Dermis blood vessel endothelial cell (primary cell): ENCODE measurements at regions not wholly inside any gene's neighbourhood (a gene's known extent, or its start where the extent isn't known, plus 50 kb on each side); places are given as distances from the start of the nearest gene placed in this dataset.
"Not testable (repeated sequence)": the region's sequence is repeated elsewhere in the genome, so short reads cannot be mapped to it uniquely, and the experiment has no call there.

Source experiments
- DNase-seq: peaks from one replicate; pipeline ENCODE4 v3.0.0; 2010

DNA sequence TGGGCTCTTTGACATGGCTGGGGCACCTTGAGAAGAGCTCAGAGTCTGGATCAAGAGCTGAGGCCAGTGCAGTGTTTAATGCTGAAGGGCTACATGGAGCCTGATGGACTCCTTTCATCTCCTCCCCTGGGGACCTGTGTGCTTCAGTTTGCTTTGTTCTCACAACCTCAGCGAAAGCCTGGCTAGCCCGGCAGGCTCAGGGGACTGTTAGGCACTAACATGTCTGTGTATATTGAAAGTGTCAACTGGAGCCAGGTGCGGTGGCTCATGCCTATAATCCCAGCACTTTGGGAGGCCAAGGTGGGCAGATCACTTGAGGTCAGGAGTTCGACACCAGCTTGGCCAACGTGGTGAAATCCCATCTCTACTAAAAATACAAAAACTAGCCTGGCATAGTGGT is 194.5 kb downstream of the C1orf94 start:
- DNase-seq, result not testable (repeated sequence)

DNA sequence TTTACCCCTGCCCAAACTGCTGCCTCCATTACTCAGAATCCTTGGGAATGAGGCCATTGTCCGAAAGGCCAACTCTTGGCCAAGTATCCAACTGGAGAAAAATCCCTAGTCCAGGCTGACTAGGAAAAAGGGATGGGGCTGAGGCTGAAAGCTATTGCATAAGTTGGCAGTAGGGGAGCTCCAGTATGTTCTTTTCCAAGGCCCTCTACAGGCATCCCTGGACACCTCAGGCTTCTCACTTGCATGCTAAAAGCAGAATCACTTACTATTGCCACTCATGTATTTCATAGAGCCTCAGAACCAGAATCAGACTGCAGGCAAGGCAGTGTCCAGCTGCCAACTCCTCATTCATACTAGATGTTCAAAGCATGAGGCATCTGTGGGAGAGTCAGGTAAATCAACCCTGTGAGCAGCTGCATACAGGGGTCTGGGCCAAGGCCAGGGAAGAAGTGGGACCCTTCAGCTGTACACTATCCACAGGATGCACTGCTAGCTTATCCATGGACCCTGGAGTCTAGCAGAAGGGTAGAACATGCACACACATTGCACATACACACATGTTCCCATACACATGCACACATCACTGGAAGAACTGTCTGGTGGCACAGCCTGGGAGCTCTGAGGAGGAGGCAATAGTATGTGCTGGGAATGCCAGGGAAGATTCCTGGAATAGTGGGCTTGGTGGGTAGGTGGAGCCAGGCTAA is 195.3 kb downstream of the C1orf94 start:
- no peak for DNase-seq

DNA sequence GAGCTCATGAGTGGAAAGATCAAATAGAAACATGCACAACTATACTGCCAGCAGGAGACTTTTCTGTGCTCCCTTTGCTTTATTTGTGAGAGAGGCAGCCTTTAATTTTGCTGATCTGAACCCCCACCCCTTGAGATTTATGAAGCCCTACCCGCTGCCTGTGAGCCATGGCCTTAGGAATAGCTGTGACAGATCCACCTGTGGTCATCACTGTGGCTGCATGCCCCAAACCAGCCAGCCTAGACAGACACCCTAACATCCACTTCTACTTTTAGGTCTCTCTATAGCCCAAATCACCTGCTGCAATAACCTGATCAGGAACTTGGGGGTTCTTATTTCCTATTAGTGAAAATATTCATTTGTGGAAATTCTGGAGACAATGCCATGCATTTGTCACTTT is 196.2 kb downstream of the C1orf94 start:
- DNase-seq, result no peak

DNA sequence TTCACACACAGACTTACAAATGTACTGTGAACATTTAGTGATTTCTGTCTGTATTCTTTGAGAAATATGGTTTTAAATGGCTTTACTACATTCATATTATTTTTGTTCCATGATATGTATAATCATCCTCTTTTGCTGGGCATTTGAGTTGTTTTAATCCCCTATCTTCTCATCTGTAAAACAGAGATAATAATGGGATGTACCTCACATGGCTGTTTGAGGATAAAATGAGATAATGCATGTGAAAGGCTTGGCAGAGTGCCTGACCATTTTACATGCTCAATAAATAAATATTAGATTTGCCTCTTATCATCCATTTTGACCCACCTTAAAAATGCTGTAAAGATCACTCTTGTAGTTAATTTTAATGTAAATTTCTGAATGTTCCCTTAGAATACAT is 197.2 kb downstream of the C1orf94 start:
- no peak for DNase-seq

DNA sequence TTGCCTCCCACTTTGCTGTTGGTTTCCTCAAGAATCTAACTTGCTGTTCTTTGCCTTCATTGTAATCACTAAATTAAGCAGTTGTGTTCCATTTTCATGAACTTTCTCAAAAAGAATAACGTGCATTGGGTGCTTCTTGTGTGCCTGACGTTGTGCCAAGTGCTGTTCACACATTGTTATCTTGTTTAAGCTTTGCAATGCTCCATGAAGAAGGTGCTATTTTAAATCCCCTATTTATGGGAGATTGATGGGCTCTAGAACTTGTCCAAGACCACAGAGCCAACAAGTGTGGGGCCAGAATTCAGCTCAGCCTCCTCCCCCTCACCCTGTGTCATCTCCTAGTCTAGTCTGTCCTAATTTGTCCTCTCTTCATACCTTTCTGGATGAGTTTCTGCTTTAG is 199.8 kb downstream of the C1orf94 start:
- no peak for DNase-seq

DNA sequence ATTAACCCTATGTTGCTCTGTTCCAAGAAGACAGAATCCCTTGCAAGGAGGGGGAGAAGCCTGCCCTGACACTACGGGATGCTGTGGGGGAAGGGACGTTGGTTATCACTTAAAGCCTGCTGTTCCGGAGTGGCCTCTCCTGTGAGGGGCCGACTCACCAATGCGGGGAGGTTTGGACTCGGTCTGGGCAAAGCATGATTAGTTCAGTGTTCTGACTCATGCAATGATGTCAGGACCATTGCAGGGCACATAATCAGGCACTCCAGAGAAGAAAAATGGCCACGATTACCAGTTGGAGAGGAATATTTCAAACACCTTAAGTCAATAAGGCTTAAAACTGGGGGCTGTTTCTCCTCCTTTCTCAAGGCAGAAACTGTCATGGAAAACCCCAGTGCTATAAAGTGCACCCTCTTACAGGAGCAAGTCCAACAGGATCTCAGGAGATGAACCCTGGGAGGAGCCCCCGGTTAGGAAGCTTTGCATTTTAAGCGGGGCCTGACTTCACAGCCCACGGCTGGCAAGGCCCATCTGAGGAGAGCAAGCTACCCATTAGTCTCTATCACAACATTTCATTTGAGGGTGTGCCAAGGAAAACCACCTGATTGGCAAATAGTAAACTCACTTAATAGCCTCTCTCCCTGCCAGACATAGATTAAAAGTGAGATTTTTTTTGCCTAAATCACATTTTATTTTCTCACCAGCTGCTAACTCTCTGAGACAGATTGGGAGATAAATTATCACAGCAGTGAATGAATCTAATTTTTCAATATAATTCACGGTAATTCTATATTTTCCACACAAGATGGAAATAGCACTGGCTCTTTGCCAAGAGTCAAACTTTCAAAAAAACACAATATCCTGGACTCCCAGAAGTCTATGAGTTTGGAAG is 202.5 kb downstream of the C1orf94 start:
- DNase-seq, result no peak

DNA sequence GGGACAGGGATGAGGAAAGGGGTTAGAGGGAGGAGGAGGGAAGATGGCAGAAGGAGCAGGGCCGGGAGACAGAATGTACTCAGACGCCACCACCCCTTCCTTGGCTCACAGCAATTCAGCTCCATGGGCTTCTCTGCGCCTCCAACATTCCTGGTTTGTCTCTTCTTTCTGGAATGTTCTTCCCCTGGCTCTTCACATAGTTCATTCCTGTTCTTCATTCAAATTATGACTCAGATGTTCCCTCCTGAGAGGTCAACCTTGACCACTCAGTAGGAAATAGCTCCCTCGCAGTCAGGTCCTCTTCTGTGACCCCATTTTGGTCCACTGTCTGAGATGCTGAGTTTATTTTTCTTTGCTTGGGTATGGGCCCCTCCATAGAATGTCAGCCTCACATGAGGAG is 203.2 kb downstream of the C1orf94 start:
- no peak for DNase-seq

DNA sequence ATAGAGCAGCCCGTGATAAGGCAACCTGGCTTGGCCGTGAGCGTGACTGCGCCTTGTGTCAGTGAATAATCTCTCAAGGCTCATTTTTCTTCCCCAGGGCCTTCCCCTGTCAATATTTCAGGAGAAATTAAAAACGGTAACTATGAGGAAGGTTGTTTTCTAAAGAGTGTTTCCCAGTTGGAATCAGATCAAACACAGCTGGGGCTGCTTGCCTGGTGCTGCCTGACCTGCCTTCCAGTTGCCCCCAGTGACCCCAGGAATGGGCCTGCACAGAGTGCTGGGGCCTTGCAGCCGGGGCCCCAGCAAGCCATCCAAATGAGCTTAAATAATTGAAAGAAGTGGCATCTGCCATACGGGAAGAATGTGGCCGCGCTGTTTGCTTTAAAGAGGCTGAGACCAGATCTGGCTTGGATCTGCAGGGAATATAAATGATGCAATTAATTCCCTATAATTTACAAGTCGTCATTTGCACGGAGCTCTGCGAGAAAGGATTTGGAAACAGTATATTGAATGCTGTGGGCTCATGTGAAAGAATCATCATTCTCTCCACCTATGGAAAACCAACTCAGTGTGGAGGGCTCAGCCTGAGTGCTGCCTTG is 203.9 kb downstream of the C1orf94 start:
- no peak for DNase-seq

DNA sequence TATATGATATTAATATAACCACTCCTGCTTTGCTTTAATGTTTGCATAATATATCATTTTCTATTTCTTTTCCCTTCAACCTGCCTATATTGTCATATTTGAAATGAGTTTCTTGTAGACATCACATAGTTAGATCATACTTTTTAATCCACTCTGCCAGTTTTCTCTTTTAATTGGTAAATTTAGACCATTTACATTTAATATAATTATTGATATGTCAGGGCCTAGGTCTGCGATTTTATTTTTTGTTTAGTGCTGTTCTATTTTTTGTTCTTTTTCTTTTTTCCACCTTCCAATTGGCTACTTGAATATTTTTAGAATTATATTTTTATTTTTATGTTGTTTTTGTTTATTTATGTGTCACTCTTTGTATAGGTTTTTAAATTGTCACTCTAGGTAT is 213.3 kb downstream of the C1orf94 start:
- no peak for DNase-seq

DNA sequence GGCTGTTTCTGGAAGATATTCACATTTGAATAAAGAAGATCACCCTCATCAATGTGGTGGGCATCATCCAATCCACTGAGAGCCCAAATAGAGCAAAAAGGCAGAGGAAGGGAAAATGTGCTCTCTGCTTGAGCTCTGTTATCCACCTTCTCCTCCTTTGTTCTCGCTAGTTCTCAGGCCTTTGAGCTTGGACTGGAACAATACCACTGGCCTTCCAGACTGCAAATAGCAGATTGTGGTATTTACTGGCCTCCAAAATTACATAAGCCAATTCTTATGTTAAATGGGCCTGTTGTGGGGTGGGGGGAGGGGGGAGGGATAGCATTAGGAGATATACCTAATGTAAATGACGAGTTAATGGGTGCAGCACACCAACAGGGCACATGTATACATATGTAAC is 219.3 kb downstream of the C1orf94 start:
- no peak for DNase-seq

DNA sequence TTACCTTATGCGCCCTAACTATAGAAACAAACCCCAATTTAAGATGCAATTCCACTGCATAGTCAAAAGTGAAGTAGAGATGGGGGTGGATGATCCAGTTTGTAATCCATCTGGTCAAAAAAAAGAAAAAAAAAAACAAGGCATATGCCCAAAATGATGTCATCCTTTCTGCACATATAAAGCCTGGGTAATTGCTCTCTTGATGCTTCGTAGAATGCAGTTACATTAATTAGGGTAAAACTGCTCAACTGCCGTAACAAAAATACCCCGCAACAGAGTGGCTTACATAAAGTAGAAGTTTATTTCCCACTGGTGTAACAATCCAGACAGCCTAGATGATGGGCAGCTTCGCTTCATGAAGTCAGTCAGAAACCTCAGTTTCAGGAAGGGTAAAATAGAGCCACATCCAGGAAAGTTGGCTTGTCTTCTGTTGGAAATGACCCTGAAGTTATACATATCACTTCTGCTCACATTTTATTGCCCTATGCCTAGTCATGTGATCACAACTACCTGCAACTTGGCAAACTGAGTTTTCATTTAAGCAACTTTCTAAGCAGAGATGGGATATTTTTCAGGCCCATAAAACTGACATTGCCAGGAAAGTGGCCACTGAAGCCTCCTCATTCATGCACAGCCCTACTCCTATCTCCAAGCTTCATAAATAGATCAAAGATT is 221.7 kb downstream of the C1orf94 start:
- DNase-seq, result no peak

DNA sequence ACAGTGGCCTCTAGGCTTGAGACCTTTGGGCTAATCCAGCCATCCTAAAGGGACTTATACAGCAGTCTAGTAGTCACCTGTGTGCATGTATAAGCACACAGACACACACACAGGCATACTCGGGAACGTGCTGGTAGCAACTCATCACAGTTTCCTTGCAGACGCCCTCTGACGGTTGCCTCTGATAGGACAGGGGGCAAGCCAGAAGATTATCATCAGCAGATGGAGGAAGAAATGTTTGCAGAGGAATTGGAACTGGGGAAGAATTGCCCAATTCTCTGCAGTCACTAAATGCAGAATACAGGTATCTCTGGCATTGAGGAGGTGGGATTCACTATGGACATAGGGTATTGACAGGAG is 222.2 kb downstream of the C1orf94 start:
- no peak for DNase-seq

DNA sequence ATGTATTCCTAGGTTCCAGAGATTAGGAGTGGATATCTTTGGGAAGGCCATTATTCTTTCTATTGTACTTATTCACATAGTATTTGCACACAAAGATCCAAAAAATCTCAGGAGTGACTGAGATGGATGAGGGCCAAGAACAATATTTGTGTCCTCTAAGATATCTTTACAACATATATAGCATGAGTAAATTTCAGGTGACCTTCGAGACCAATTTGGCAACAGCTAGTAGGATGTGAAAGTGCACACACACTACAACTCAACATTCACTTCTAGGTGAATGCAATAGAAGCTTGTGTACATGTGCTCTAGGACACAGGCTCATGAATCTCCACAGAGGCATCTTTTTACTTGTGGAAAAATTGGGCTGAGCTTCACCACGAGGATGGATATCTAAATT is 224.0 kb downstream of the C1orf94 start:
- DNase-seq, result no peak

DNA sequence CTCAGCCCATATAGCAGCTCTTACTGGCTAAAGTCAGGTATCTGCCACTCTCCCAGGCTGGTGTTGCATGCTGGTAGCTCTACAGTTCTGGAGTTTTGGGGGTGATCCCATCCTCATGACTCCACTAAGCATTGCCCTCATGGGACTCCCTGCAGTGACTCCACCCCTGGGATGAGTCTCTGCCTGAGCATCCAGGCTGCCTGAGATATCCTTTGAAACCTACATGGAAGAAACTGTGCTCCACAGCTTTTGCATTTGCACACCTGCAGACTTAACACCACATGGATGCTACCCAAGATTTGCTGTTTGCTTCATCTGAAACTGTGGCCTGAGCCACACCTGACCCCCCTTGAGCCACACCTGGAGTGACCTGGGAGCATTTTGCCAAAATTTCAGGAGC is 226.4 kb downstream of the C1orf94 start:
- no peak for DNase-seq

DNA sequence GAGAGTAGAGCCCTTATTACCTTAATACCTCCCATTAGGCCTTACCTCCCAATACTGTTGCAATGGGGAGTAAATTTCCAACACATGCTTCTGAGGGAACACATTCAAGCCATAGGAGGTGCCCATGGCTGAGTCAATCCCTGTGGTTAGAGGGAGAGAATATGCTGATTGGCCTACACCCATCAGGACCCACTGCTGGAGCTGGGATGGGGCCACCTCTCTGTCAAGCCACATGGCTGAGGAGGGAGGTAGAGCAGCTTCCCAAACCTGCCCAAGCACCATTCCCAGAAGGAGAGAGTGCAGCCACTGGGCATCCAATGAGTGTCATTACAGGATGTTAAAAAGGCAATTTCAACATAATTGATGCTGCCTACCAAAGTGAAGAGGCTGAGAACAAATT is 228.1 kb downstream of the C1orf94 start:
- no peak for DNase-seq

DNA sequence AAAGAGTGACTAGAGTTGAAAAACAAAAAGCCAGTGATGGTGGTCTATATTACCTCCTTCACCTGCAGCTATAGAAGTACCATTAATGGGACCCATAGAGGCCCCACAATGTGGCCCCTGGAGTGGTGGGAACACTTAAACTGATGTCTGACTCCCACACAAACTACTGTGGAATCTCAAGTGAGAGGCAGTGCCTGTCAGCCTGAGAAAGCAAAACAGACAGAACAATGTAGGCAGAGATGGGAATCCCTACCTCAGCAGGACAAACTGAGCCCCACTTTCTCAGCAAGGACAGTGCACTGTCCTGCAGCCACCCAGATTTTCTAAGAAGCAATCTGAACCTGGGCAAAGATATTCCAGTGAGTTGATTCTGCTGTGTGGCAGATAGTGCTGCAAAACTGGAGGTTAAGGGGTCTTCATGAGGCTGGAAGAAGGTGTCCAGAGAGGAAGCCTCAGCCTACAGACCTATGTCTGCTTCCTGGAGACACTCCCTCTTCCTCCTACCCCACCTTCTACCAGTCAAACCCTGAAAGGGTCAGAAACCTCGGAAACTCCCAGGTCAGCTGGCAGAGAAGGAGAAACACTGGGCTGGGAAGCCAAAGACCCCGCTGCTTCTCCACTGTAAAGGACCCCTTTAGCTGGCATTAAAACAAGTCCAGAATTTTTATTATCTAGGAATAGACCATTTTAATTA is 228.7 kb downstream of the C1orf94 start:
- DNase-seq, result no peak

DNA sequence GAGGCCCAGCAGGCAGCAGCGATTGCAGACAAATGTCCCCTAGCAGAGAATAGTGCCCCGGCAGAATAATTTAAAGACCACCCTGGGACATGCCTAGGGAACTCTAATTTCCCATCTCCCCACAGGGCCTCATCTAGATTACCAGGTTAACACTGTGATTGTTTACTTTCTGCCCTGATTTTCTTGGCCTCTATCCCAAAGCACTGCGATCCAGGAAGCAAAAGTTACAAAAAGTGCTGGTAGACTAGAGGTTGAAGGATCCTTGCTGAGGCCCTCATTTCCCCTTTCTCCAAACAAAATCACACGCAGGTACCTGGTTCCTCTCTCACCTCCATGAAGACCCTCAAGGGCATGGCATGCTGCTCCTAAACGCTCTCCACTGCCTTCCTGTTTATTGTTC is 229.7 kb downstream of the C1orf94 start:
- DNase-seq, result no peak

DNA sequence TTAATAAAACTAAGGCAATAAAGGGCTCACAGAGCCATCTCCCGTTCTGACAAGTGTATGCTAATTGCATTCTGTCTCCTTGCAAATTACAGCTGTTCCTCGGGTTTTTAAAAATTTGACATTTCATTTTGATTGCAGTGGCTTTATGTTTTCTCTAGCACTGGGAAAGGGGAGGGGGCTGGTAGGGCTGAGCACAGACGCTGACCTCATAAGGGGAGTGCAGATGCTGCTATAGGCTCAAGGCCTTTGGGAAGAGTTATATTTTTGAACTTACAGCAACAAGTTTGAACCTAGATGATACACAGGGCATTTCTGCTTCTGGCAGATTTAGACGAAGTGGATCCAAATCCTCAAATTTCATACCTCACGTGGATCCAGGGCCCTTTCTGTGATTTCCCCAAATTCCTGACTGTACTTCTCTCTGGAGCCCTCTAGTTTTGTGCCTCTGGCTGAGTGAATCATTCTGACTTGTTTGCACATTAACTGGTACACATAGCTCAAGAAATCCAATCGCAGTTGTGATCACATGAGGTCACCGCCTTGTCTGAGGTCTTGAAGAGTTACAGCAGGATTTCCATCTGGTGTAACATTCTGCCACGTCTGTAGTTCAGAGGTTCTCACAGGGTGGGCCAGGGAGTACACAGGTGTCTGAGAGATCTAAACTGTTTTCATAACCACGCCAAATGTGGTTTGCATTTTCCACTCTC is 230.3 kb downstream of the C1orf94 start:
- DNase-seq, result no peak

DNA sequence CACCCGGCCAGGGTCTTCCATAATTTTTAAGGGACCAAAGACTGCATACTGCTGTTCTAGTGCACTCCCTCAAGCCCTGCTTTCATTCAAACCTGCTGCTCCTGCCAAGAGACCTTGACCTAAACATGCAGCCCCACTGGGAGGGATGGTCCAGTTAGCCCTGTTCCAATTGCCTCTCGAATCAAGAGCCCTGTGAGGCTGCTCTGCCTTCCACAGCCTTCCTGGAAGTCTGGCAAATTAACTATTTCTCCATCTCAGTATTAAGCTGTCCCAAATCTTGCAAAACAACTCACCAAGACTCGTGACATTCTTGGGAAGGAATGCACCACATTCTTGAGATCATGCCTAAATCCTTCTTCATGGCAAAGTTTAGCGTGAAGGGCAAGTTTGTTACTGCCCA is 231.3 kb downstream of the C1orf94 start:
- no peak for DNase-seq

DNA sequence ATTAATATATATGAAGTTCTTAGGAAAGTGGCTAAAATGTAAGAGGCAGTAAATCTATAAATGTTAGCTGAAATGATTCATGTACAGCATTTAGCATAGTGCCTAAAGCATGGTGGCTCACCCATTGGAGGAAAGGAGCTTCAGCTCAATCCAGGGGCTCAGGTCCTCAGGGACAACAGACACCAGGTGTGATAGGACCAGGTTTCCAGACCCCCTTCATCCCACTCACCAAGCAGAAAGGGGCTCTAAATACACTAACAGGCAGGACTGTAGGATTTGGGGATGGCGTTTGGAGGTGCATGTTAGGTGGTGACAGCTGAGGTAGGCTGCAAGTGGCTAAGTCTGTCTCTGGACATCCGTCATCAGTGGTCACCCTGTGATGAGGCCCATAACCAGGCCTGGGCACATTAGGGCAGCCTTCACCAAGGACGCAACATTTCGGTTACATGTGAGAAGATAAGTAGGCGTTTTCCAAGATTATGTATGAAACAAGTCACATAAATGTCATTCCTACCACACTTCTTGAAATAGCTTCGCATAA is 233.1 kb downstream of the C1orf94 start:
- no peak for DNase-seq

DNA sequence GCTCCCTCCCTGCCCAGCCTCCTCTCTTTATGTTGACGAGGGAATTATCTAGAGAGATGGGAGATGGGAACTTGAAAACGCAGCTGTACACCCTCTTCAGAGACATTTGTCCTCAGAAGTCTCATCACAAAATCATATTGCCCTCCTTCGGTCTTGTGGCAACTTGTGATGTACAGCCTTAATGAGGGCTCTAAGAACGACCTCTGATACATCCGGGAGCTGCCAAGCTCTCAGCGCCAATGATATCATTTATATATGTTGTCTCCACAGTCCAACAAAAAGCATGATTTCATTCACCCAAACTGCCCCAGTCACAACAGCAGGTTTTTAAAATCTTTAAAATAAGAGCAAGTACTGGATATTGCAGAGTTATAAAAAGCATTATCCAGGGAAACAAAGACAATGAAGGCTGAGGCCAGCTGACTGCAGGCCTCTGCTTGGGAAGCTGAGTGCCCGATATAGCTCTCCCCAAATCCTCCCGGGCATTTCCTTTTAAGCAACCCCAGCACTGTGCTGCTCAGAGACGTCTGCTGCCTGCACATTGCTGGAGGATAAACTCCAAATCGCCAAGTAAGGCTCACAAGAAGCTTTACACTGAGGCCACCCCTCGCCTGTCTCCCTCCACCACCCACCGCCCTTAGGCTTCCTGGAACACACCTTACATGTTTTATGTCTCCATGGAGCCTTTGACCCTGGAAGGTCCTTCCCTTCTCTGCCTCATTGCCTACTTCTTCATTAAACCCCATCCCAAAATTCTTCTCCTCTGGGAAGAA is 236.1 kb downstream of the C1orf94 start:
- DNase-seq, result no peak
